ENCODE measurements at regions not wholly inside any gene's neighbourhood (a gene's known extent, or its start where the extent isn't known, plus 50 kb on each side); places are given as distances from the start of the nearest gene placed in this dataset.

- DNase-seq = no peak
These were observed 328.5 kb upstream of the PRDM1 start for GRCh38 chr6:105757512-105758200.

DNA sequence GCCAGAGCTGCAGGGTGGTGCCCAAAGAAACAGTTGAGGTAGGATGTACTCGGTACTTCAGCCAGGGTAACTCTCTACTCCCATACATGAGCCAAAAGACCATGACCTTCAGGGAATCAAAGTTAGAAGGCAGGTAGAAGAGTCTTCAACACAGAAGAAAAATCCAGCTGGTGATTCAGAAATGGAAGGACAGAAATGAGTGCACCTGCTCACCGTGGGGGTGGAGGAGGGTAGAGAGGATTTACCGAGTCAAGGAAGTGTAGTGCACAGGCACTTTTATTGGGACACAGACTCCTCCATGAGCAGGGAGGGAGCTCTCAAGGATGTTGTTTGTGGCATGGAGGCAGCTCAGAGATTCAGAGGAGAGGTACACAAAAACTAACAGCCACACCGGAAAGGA, 330.3 kb upstream of the PRDM1 start:
- DNase-seq = no peak

DNA sequence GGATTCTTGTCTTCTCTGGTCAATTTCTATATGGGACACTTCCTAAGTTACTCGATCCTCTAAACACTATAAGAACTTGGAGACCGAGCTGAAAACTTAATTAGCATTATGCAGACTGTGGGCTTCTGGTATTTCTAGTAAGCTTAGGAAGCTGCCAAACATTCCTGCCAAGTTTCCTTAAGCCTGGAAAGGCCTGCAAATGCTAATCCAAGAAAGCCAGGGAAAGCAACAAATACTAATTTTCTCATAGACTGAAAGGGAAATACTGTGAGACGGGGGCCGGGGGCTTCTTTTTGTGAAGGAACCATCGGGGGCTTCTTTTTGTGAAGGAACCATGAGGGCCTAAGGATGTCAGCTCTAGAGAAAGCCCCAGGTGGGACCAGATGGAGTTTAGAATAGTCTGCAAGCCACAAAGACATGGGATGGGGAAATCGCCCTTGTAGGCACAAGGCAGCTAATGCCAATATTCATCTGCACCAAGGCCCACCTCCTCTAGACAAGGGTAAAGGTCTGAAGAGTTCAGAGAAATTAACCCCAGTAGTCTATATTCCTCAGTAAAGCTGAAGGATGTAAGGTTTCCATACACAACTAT, 332.4 kb upstream of the PRDM1 start:
- DNase-seq = no peak

DNA sequence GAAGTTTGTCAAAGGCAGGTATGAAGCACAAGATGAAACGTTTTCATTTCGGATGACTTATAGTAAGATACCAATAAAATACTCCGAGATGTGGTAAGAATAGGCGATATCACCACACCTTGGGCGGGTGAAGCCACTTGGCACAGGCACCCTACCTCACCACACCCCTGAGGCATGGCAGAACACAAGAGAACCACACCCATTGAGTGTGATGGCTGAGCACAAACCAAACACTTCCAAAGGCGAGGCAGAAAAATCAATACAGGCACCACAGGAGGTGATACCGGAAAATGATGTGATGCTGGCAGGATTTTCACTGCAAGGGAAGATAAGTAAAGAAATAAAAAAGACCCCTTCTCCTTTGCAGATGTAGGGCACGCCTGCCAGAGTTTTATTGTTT, 332.9 kb upstream of the PRDM1 start:
- no peak for DNase-seq

GRCh38 chr6:105750089-105750488, 336.0 kb upstream of the PRDM1 start:
- DNase-seq = no peak

- no peak for DNase-seq
These were observed 337.4 kb upstream of the PRDM1 start for GRCh38 chr6:105748737-105749161.

- DNase-seq = no peak
These were observed 338.2 kb upstream of the PRDM1 start for GRCh38 chr6:105747823-105748405.

GRCh38 chr6:105746509-105746908, 339.6 kb upstream of the PRDM1 start:
- DNase-seq = no peak

GRCh38 chr6:105746130-105746505, 340.0 kb upstream of the PRDM1 start:
- no peak for DNase-seq

DNA sequence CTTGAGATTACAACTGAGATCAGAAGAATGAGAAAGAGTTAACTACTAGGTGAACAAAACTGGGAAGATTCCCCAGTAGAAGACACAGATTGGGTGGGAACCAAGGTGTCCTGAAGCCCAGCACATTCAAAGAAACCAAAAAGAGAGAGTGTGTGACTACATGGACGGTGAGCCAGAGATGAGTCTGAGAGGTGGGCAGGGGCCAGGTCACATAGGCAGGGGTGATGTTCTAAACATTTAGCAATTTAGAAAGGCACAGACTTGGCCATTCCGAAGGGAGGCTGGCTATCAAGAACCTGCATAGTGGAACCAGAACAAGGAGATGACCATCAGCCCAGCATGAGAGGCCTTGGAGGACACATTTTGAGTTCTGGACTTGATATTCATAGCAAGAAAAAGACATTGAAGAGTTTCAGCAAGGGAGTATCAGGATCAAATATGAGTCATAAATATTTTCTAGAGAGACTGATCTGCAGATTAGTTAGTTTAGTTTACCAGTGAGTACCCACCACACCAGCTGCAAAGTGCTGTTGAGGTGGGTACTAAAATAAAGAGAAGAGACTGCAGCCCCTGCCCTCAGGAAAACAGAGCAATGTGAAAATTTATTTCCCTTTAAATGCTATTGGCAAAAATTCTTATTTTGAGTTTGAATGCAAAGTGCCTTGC, 340.5 kb upstream of the PRDM1 start:
- DNase-seq = no peak

- DNase-seq = no peak
These were observed 341.3 kb upstream of the PRDM1 start for GRCh38 chr6:105744815-105745214.

- DNase-seq = no peak
These were observed 338.2 kb upstream of the PREP start for GRCh38 chr6:105740946-105741645.

- no peak for DNase-seq
These were observed 336.9 kb upstream of the PREP start for GRCh38 chr6:105739764-105740163.

DNA sequence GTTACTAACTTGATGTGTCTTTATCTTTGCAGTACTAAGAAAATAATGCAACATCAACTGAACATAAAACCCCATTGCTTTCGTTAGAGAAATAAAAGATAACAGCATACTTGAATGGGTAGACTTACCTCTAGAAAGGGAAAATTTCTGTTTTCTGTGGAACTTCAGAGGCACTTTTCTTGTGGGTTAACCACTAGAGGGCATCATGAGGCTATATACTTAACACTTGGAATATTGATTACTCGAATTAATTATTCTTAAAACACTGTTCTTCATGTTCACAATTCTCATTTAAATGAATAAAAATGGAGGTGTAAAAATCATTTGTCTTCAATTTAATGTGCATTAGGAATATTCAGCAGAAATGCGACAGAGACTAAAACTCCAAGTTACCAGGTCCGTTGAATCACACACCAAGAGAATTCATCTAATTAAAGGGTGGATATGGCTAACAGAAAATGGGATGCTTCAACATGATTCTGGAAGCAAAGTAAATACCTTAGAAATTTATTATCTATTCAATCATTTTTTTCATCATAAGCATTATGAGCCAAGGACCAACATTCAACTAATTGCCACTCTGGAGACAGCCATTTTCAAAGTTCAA, 330.8 kb upstream of the PREP start:
- DNase-seq = no peak

- DNase-seq = no peak
These were observed 326.1 kb upstream of the PREP start for GRCh38 chr6:105728995-105729394.

DNA sequence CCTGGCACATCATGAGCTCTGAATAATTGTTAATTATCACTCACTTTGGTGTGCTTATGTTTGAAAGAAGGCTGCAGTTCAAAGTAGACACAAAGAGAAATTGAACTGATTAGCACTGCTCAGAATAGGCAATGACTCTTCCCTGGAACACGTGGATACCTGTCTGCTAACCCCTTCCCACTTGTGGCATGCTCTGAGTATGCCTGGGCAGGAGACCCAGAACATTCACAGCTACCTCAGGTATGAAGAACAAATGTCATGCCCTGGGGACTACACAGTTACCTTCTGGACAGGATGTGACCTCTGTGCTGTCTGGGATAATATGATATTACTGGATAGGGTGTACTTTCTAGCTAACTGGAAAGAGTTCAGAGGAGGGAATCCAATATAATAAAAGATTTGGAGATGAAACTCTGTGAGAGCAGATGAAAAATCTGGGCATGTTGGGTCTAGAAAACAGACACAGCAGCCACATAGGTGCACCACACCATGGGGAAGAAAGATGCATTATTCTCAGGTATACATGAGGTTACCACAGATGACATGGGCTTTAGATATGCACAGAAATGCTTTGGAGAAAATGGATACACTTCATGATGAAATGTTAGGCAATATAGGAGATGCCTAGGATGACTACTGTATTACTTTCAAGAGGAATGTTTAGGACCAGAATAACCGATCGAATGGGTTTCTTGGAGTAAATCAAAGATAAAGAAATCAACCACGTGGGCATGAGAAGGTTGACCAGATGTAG, 324.2 kb upstream of the PREP start:
- DNase-seq = no peak

DNA sequence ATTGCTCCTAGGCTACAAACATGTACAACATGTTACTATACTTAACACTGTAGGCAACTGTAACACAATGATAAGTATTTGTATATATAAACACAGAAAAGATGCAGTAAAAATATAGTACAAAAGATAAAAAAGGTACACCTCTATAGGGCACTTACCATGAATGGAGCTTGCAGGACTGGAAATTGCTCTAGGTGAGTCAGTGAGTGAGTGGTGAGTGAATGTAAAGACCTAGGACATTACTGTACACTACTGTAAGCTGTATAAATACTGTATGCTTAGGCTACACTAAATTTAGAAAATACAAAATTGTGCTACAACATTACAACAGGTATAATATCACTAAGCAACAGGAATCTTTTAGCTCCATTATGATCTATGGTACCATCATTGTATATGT, 312.0 kb upstream of the PREP start:
- DNase-seq = no peak

- DNase-seq = no peak
These were observed 310.7 kb upstream of the PREP start for GRCh38 chr6:105713474-105714118.

- DNase-seq = no peak
These were observed 308.3 kb upstream of the PREP start for GRCh38 chr6:105711216-105711615.

DNA sequence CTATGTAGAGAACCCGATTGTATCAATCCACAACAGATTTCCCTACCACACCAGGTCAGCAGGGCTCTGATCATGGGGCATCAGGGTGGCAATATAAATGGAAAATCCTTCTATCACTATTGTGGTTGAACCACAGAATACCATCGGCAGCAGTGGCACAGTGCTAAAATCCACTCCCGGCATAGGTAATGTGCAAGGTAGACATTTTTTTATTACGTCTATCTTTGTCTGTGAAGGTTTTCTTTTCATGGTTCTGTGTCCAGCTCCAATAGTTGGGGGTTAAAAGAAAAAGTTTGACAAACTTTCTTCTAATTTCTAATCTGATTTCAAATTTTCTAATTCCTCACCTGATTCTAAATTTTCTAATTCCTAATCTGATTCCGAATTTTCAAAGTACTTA, 302.7 kb upstream of the PREP start:
- DNase-seq = no peak

GRCh38 chr6:105695461-105695860, 292.6 kb upstream of the PREP start:
- DNase-seq = no peak
